Chondrocyte (in vitro differentiated cells): ENCODE measurements at regions not wholly inside any gene's neighbourhood (a gene's known extent, or its start where the extent isn't known, plus 50 kb on each side); places are given as distances from the start of the nearest gene placed in this dataset.

ENCODE experiments used
- DNase-seq: peaks from one replicate; pipeline ENCODE4 v3.0.0; 2021; ENCODE audit warnings: mixed read lengths, low spot score
- H3K27ac Mint-ChIP-seq: one replicate; pipeline ENCODE4 v1.8.0; 2021; ENCODE audit warnings: mild to moderate bottlenecking, moderate library complexity, mixed read lengths; ENCODE audit not compliant: unreplicated experiment
- H3K27me3 Mint-ChIP-seq: 2 replicates; pipeline ENCODE4 v1.8.0; 2021; ENCODE audit warnings: low read depth, mixed read lengths
- H3K36me3 Mint-ChIP-seq: 2 replicates; pipeline ENCODE4 v1.8.0; 2021; ENCODE audit warnings: low read depth, mixed read lengths
- H3K4me1 Mint-ChIP-seq: 2 replicates; pipeline ENCODE4 v1.8.0; 2021; ENCODE audit warnings: low read depth, mild to moderate bottlenecking, mixed read lengths
- H3K4me3 Mint-ChIP-seq: one replicate; pipeline ENCODE4 v1.8.0; 2021; ENCODE audit warnings: mild to moderate bottlenecking, moderate library complexity, mixed read lengths; ENCODE audit not compliant: unreplicated experiment
- H3K9me3 Mint-ChIP-seq: 2 replicates; pipeline ENCODE4 v1.8.0; 2021; ENCODE audit warnings: low read depth, mixed read lengths
- CTCF ChIP-seq: fragments of 200-600 bp; sonication (generic); IDR thresholded peaks from 2 replicates; pipeline ENCODE4 v1.5.0; 2021; ENCODE audit warnings: antibody characterized with exemption, mild to moderate bottlenecking, moderate library complexity

- H3K27me3 Mint-ChIP-seq, result no peaks in the 10 kb centered on the region
- no peak for DNase-seq
- H3K36me3 Mint-ChIP-seq, result peaks cover 3% of the 10 kb centered on the region
- no peak for TF ChIP-seq CTCF
- H3K4me3 Mint-ChIP-seq, result no peak overlapping the region
- H3K9me3 Mint-ChIP-seq, result peaks cover 17% of the 10 kb centered on the region
- no peak overlapping the region for H3K27ac Mint-ChIP-seq
- H3K4me1 Mint-ChIP-seq, result peaks cover 2% of the 10 kb centered on the region
Observed at GRCh38 chr6:112764377-112764776, 417.2 kb downstream of the RFPL4B start.

GRCh38 chr6:112770308-112770707 lies 423.2 kb downstream of the RFPL4B start:
- Mint-ChIP-seq H3K27me3 (no peaks in the 10 kb centered on the region), H3K9me3 (peaks cover 11% of the 10 kb centered on the region), H3K36me3 (no peaks in the 10 kb centered on the region), H3K4me3 (no peak overlapping the region), H3K27ac (no peak overlapping the region), H3K4me1 (peaks cover 2% of the 10 kb centered on the region)
- no peak for DNase-seq
- TF ChIP-seq CTCF, result no peak

GRCh38 chr6:112773187-112773586 lies 426.1 kb downstream of the RFPL4B start:
- Mint-ChIP-seq H3K27ac (no peak overlapping the region), H3K9me3 (peaks cover 7% of the 10 kb centered on the region), H3K4me3 (no peak overlapping the region), H3K36me3 (peaks cover 4% of the 10 kb centered on the region), H3K27me3 (no peaks in the 10 kb centered on the region), H3K4me1 (no peaks in the 10 kb centered on the region)
- no peak for DNase-seq
- no peak for TF ChIP-seq CTCF

GRCh38 chr6:112774319-112774718 lies 427.2 kb downstream of the RFPL4B start:
- H3K27me3 Mint-ChIP-seq, result no peaks in the 10 kb centered on the region
- no peak overlapping the region for H3K27ac Mint-ChIP-seq
- H3K9me3 Mint-ChIP-seq, result peaks cover 3% of the 10 kb centered on the region
- H3K4me1 Mint-ChIP-seq, result peaks cover under 1% of the 10 kb centered on the region
- TF ChIP-seq CTCF, result no peak
- DNase-seq, result no peak
- H3K4me3 Mint-ChIP-seq, result no peak overlapping the region
- H3K36me3 Mint-ChIP-seq, result peaks cover 4% of the 10 kb centered on the region

GRCh38 chr6:112780498-112781096 lies 433.5 kb downstream of the RFPL4B start:
- peaks cover 3% of the 10 kb centered on the region for H3K9me3 Mint-ChIP-seq
- H3K4me1 Mint-ChIP-seq, result peaks cover 19% of the 10 kb centered on the region
- H3K27me3 Mint-ChIP-seq, result no peaks in the 10 kb centered on the region
- peak overlapping the region; percentile 23 for H3K4me3 Mint-ChIP-seq
- peak; percentile 94 for TF ChIP-seq CTCF
- no peak for DNase-seq
- H3K36me3 Mint-ChIP-seq, result peaks cover 4% of the 10 kb centered on the region
- H3K27ac Mint-ChIP-seq, result peak overlapping the region; percentile 9
